Left ventricle myocardium superior (tissue), 1 donor: ENCODE measurements at regions not wholly inside any gene's neighbourhood (a gene's known extent, or its start where the extent isn't known, plus 50 kb on each side); places are given as distances from the start of the nearest gene placed in this dataset.
A peak's percentile ranks its signal among the peaks of the same experiment; 100 is the strongest.
"Not testable (repeated sequence)": the region's sequence is repeated elsewhere in the genome, so short reads cannot be mapped to it uniquely, and the experiment has no call there.

ENCODE experiments used
- ATAC-seq: fragments of 200-7000 bp; cut with Tn5 transposase; one replicate; pipeline ENCODE4 v1.9.1; 2020; ENCODE audit warnings: mild to moderate bottlenecking, moderate library complexity
- DNase-seq: peaks from one replicate; pipeline ENCODE4 v3.0.0-alpha.2; 2020
- intact Hi-C: fragments of 100-400 bp; cut with micrococcal nuclease; formaldehyde crosslinking; loops from one replicate; pipeline ENCODE4 v1.11.0; 2022
- donor health status: DM: no; HTN: yes; CAD: no; lungs with severe emphysema.

DNA sequence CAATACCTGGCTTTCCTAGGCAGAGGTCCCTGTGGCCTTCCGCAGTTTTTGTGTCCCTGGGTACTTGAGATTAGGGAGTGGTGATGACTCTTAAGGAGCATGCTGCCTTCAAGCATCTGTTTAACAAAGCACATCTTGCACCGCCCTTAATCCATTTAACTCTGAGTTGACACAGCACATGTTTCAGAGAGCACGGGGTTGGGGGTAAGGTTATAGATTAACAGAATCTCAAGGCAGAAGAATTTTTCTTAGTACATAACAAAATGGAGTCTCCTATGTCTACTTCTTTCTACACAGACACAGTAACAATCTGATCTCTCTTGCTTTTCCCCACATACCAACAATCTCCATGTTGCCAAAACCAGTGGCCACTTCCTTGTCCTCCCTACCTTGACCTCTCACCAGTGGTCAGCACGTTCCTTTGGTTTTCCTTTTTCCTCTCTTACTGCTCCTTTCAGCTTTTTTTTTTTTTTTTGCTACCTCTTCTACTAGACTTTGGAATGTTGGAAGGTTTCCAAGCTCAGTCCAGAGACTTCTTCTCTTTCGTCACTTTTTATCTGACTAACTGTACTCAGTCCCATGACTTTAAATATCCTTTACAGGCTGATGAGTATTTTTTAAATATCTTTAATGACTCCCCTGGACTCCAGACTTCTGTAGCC lies 395.3 kb downstream of the ATP23 start:
- ATAC-seq, intact Hi-C loops, DNase-seq: not testable (repeated sequence)

DNA sequence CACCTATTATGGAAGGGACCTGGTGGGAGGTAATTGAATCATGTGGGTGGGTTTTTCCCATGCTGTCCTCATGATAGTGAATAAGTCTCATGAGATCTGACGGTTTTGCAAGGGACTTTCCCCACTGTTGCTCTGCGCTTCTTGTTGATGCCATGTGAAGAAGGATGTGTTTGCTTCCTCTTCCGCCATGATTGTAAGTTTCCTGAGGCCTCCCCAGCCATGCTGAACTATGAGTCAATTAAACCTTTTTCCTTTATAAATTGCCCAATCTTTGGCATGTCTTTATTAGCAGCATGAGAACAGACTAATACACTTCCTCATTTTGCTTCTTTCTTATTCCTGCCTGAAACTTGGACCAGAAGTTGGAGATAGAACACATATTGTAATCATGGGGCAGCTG lies 396.2 kb downstream of the ATP23 start:
- intact Hi-C loops, DNase-seq, ATAC-seq: not testable (repeated sequence)

- ATAC-seq (no peak), DNase-seq (no peak)
- intact Hi-C loops = loop anchor here (10.0 kb wide), 1 partner anchor 103 kb away; no protein-coding TSS in a partner anchor
These were observed 400.4 kb downstream of the ATP23 start for GRCh38 chr12:58341791-58342190.

DNA sequence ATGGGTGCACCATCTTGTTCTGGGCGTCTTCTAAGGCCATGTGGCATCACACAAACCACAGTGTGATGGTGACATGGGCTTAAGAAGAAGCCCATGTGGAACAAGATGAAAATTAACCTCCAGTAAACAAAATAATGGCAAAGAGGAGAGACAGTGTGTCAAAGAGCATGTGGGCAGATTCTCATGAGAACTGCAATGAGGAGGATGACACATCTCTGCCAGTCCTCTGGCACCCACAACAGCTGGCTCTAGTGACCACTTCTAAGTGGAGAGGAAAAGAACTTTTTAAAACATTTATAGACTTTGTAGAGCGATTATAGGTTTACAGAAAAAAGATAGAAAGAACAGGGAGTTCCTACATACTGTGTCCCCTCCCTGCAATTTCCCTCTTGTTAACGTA lies 401.4 kb downstream of the ATP23 start:
- ATAC-seq (no peak), DNase-seq (no peak)
- intact Hi-C loops = loop anchor here (10.0 kb wide), 1 partner anchor 102 kb away; no protein-coding TSS in a partner anchor

GRCh38 chr12:58346032-58346632 lies 404.8 kb downstream of the ATP23 start:
- intact Hi-C loops = loop anchor here (5.0 to 10.0 kb wide), 2 partner anchors 99 to 806 kb away; no protein-coding TSS in a partner anchor
- ATAC-seq (no peak), DNase-seq (no peak)

- ATAC-seq (no peak), DNase-seq (no peak)
- intact Hi-C loops = loop anchor here (5.0 to 10.0 kb wide), 2 partner anchors 98 to 805 kb away; no protein-coding TSS in a partner anchor
These were observed 405.8 kb downstream of the ATP23 start for GRCh38 chr12:58347188-58347587.

DNA sequence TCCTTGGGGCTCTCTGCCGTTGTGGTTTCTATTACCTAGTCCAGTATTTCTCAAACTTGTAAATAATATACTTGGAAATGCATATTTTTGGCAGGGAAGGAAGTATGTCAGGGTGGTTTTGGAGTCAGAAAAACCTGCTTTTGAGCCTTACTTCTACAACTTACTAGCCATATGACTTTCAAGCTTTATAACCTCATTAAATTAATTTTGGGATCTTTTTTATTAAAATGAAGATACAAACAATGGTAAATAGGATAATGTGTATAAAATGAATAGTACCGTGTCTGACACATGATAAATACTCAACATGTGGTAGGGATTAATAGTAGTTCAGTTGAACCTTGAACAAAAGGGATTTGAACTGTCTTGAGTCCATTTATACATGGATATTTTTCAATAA lies 406.3 kb downstream of the ATP23 start:
- ATAC-seq = no peak

GRCh38 chr12:58349161-58349560 lies 407.8 kb downstream of the ATP23 start:
- intact Hi-C loops = loop anchor here (5.0 to 10.0 kb wide), 2 partner anchors 96 to 803 kb away; no protein-coding TSS in a partner anchor
- DNase-seq (no peak), ATAC-seq (no peak)

More for the DNA sequence above, 406.3 kb downstream of the ATP23 start:
- no peak for DNase-seq
- intact Hi-C loops = loop anchor here (5.0 to 10.0 kb wide), 2 partner anchors 97 to 805 kb away; no protein-coding TSS in a partner anchor

DNA sequence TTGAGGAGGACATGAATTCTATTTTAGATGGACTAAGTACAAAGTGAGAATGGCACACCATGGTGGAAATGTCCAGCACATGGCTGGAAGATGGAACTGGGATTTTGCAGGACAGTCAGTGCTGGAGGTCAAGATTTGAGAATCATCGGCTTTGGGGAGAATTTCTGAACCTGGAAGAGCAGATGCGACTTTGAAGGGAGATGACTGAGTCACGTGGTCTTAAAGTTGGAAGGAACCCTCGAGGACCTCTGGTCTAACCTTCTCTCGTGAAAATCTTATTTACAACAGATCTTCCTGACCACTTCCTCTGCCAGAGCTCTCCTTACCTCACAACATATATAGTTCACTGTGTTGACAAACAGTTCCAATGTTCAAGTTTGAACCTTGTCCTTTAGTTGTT lies 415.4 kb downstream of the ATP23 start:
- ATAC-seq = no peak
- intact Hi-C loops = no loop called here
- no peak for DNase-seq

DNA sequence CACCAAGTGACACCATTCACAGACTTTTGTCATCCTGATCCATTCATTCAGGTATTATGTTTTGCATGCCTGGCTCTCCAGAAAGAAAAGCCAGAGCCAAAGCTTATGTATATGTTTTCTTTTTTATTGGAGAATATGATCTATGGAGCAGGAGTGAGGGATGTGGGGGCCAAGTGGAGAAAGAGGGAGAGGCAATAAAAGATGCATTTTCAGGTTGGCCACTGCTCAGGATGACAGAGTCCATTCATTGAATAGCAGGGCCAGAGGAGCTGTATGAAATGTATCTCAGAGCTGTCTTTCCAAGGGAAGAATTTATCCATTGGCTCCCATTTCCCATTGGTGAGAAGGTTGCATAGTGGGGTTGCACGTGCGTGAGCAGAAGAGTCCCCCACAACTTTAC lies 416.1 kb downstream of the ATP23 start:
- intact Hi-C loops = no loop called here

GRCh38 chr12:58358369-58358768 lies 417.0 kb downstream of the ATP23 start:
- intact Hi-C loops = no loop called here
- ATAC-seq (no peak), DNase-seq (no peak)

More for the DNA sequence above, 416.1 kb downstream of the ATP23 start:
- ATAC-seq (no peak), DNase-seq (no peak)

DNA sequence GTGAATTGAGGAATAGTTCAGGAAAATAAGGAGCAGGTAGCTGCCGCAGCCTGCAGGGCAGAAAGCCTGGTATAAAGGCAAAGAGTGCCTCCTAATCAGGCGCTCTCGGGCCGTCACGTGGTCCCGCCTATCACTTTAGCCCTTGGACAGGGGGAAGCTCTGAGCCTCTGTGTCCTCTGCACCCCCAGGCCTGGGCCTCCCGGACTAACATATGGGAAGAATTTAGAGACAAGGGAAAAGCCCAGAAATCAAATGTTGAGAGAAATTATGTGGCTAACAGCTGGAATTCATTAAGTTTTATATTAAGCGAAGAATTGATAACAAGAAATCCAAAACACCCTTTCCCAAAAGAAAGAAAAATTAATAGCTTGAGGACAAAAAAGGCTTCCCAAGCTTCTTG lies 417.7 kb downstream of the ATP23 start:
- intact Hi-C loops = no loop called here
- DNase-seq (peak; percentile 34), ATAC-seq (no peak)

- ATAC-seq (no peak), DNase-seq (no peak)
- intact Hi-C loops = no loop called here
These were observed 419.7 kb downstream of the ATP23 start for GRCh38 chr12:58361056-58361455.

DNA sequence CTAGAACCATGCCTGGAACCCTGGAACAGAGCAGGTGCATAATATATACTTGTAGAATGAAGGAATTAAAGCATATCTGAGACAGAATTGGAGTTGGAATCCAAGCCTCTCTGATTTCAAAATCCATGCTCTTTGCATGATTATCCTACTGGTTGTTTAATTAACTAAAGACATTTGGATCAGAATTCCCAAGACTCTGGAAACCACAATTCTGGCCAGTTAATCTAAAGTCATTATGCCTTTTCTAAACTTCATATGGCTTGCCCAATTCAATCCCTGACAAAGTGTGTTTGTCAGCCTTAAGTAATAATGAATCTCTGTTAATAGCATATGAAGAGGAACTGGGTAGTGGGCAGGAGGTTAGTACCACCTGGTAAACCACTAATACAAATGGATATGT lies 422.6 kb downstream of the ATP23 start:
- intact Hi-C loops = no loop called here

DNA sequence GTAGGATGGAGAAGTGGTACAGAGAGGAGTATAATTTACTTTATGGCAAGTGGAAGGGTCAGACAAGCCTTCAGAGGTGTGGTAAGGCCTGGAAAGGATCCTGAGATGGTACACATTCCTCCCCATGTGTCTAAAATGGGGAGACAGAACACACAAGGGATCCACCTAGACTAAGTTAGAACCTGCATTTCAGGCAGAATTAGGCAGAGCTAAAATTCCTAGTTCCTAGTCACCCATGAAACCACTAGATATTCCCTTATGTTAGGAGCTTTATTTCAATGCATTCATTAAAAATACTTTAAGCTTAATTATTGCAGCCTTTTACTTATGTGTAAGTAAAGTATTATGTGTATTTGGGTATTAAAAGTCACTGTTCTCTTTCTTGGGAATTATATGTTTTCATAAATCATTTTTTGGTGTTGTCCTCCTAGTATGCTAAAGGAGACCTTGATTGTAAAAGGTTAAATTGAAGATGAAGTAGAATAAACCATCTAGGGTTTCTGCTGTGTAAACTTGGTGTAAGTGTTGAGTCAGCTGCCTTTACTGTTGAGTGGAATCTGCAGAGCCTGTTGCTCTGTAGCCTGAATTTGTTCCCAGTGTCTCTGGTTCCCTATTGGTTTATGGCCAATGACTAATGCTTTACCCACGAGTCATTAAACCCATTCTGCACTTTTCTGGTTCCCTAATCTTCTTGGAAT lies 423.2 kb downstream of the ATP23 start:
- intact Hi-C loops = no loop called here

More for the DNA sequence above, 422.6 kb downstream of the ATP23 start:
- no peak for DNase-seq
- no peak for ATAC-seq

DNA sequence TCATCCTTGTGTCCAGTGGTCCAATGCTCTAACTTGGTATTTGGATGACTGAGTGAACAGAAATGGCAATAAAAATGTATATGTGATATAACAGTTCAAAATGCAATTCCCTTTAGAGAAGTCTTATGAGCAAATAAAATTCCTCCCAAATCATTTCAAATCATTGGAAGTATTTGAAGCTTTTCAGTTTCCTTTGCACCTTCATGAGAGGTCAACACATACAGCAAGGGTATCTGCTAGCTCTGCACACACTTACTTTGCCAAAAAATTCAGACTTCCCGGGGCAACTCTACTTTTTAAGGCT lies 423.7 kb downstream of the ATP23 start:
- DNase-seq (no peak), ATAC-seq (no peak)
- intact Hi-C loops = no loop called here

More for the DNA sequence above, 423.2 kb downstream of the ATP23 start:
- DNase-seq (no peak), ATAC-seq (no peak)

GRCh38 chr12:58367041-58367440 lies 425.7 kb downstream of the ATP23 start:
- ATAC-seq (no peak), DNase-seq (no peak)
- intact Hi-C loops = no loop called here

DNA sequence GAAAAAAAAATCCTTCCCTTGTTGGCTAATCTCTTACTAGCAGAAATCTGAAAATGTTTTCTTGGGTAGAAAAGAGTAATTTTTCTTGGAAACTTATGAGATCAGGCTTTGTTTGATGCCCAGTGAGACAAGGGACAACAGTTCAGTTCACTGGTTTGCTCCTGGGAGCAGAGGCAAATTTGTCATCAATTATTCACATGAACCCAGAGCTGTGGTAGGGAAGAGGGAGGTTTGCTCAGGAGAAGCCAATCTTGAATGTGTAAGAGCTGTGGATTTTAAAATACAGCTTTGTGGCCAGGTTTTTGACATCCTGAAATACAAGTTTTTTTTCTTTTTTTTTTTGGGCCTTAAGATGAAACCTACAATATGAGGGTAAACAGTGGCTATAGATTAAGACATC lies 426.6 kb downstream of the ATP23 start:
- ATAC-seq = no peak
- DNase-seq = no peak
- intact Hi-C loops = no loop called here

DNA sequence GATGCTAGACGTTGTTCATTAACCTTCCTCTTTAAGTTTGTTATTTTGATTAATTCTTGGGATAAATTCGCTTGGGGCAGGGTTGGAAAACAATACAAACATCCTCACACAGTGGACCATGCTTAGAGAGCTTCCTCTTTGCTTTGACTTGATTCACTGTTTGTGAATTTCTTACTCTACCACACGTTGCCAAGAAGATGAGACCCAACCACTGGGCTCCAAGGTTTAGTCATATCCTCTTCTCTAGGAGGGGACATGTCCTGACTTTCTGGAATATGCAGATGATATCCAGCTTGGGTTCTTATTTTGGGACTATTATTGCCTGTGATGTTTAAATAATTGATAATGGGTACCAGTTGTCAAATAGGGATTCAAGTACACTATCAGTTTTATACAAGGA lies 428.2 kb downstream of the ATP23 start:
- intact Hi-C loops = no loop called here
- no peak for DNase-seq
- no peak for ATAC-seq

DNA sequence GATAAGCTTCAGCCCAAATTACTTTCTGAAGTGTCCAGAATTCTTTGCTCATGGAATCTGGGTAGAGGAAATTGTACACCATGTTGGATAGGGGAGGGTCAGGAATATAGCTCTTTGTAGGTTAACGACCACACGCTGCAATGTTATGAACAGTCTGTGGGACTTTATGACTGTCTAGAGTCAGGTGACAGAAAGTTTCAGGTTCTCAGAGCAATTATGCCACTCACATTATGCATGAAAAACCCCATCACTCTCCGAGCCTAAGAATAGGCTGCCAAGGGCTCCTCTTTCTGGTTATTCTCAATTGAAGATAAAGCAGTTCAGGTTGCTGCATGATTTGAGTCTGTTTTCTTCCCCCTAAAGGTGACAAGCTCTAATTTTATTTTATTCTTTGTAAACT lies 430.9 kb downstream of the ATP23 start:
- DNase-seq (no peak), ATAC-seq (no peak)
- intact Hi-C loops = no loop called here
